Upper lobe of left lung (tissue), 4 donors: ENCODE measurements at regions not wholly inside any gene's neighbourhood (a gene's known extent, or its start where the extent isn't known, plus 50 kb on each side); places are given as distances from the start of the nearest gene placed in this dataset.

Source experiments
- POLR2A ChIP-seq, 4 donors: fragments of 450-650 bp; IDR thresholded peaks; one replicate each; pipeline ENCODE4 v1.5.1; 2016 to 2017; ENCODE audit warnings: antibody characterized with exemption in 4 of 4, mild to moderate bottlenecking in 2 of 4
- TF ChIP-seq, protein P1 (sequence below), 6 experiments: fragments of 450-650 bp in 4 of 6; fragments of 200-600 bp in 2 of 6; sonication (generic) in 2 of 6; IDR thresholded peaks; one replicate each; pipeline ENCODE4 v1.5.1; 2016 to 2019; ENCODE audit warnings: antibody characterized with exemption in 6 of 6

DNA sequence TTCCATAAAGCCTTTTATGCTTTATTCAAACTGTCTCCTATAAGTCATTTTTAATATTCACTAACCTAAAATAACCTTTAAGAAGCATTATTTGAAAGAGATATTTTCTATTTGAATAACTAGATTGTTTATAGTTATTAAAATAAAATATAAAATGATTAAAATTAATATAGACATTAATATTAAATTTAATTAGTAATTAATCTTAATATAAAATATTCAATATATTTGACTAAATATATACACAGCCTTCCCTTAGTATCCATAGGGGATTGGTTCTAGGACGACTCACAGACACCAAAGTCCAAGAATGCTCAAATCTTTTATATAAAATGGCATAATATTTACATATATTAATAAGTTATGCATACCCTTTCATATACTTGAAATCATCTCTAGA lies 1014.1 kb downstream of the TBL1XR1 start:
- TF ChIP-seq, protein P1, sequence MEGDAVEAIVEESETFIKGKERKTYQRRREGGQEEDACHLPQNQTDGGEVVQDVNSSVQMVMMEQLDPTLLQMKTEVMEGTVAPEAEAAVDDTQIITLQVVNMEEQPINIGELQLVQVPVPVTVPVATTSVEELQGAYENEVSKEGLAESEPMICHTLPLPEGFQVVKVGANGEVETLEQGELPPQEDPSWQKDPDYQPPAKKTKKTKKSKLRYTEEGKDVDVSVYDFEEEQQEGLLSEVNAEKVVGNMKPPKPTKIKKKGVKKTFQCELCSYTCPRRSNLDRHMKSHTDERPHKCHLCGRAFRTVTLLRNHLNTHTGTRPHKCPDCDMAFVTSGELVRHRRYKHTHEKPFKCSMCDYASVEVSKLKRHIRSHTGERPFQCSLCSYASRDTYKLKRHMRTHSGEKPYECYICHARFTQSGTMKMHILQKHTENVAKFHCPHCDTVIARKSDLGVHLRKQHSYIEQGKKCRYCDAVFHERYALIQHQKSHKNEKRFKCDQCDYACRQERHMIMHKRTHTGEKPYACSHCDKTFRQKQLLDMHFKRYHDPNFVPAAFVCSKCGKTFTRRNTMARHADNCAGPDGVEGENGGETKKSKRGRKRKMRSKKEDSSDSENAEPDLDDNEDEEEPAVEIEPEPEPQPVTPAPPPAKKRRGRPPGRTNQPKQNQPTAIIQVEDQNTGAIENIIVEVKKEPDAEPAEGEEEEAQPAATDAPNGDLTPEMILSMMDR (IDR thresholded peaks at IDR 0.05), result no peak
- TF ChIP-seq POLR2A (IDR thresholded peaks at IDR 0.05), result no peak
